ENCODE measurements at regions not wholly inside any gene's neighbourhood (a gene's known extent, or its start where the extent isn't known, plus 50 kb on each side); places are given as distances from the start of the nearest gene placed in this dataset.

DNA sequence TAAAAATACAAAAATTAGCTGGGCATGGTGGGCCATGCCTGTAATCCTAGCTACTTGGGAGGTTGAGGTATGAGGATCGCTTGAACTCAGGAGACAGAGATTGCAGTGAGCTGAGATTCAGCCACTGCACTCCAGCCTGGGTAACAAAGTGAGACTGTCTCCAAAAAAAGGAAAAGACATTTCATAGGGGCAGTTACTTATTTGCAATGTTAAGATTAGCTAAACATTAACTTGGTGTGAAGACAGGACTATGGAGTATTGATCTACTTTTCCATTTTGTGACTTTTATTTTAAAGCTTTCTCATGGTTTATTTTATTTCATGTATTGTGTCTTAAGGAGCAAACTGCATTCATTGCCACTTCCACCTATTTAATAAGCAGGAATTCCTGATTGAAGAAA, 153.0 kb downstream of the UTRN start:
- Histone ChIP-seq H3K9ac (replicated peaks in 1 of 4; ENCODE audit: extremely low read depth in 1 of 4, low read depth in 3 of 4, low read length in 3 of 4) (no peak overlapping the region), H2BK12ac (ENCODE audit: low read depth, low read length) (no peak overlapping the region), H3K27ac (ENCODE audit: low read depth, low read length) (no peak overlapping the region), H3K56ac (replicated peaks; ENCODE audit: insufficient read length, low read depth, low read length) (no peak overlapping the region), H3K18ac (ENCODE audit: extremely low read depth, low read length) (no peak overlapping the region), H3K27me3 (replicated peaks in 1 of 4; ENCODE audit: control insufficient read depth in 3 of 4, extremely low read depth in 1 of 4, insufficient read depth in 3 of 4, low read length in 3 of 4) (no peaks in the 10 kb centered on the region), H2AK5ac (ENCODE audit: low read depth, low read length) (no peak overlapping the region), H4K91ac (replicated peaks; ENCODE audit: insufficient read length, low read length) (no peak overlapping the region), H3K4me2 (ENCODE audit: insufficient read depth in 1 of 2, low read depth in 2 of 2, low read length in 2 of 2) (no peak overlapping the region), H3K4ac (replicated peaks; ENCODE audit: insufficient read length, low read depth, low read length) (no peak overlapping the region), H2BK5ac (ENCODE audit: low read depth, low read length) (no peak overlapping the region), H2BK15ac (ENCODE audit: low read length) (no peak overlapping the region), H2BK20ac (ENCODE audit: low read length) (no peak overlapping the region), H3K9me3 (ENCODE audit: insufficient read depth in 2 of 2, low read depth in 1 of 2, low read length in 1 of 2) (peaks cover 26 to 36% of the 10 kb centered on the region in 2 experiments), H2AFZ (ENCODE audit: low read length) (no peak overlapping the region), H3K79me2 (ENCODE audit: control insufficient read depth in 1 of 2, insufficient read depth in 2 of 2, low read length in 2 of 2) (no peaks in the 10 kb centered on the region), H3K23ac (ENCODE audit: insufficient read length) (no peak overlapping the region), H3K79me1 (ENCODE audit: low read depth, low read length) (no peaks in the 10 kb centered on the region), H4K8ac (ENCODE audit: extremely low read depth, insufficient read depth, low read length) (no peak overlapping the region), H3K23me2 (ENCODE audit: low read depth, low read length) (no peaks in the 10 kb centered on the region), H4K5ac (ENCODE audit: insufficient read length, low read depth, low read length) (no peak overlapping the region), H4K20me1 (replicated peaks in 1 of 2; ENCODE audit: control insufficient read depth in 1 of 2, insufficient read depth in 2 of 2, low read length in 2 of 2) (no peaks in the 10 kb centered on the region), H3K14ac (ENCODE audit: insufficient read length) (no peak overlapping the region), H3K4me3 (ENCODE audit: extremely low read depth in 1 of 4, insufficient read depth in 2 of 4, low read depth in 3 of 4, low read length in 4 of 4) (no peak overlapping the region), H2BK120ac (replicated peaks; ENCODE audit: low read depth, low read length) (no peak overlapping the region), H3K4me1 (replicated peaks in 1 of 4; ENCODE audit: control insufficient read depth in 3 of 4, insufficient read depth in 4 of 4, low read length in 3 of 4) (no peaks in the 10 kb centered on the region), H3K36me3 (ENCODE audit: control insufficient read depth in 2 of 4, insufficient read depth in 4 of 4, low read length in 3 of 4) (peaks cover 2 to 68% (median 37%) of the 10 kb centered on the region in 4 experiments; a peak in 7 of 8 replicates)
- 95% methylated on average over 1 of the region's 1 CpG; no CpG with 5 or more reads in 1 of the 2 experiments for WGBS, 2 experiments (ENCODE audit: extremely low coverage in 1 of 2, insufficient coverage in 1 of 2, insufficient read length in 1 of 2, insufficient replicate concordance in 2 of 2, low coverage in 1 of 2, low lambda C conversion rate in 2 of 2, missing lambda C conversion rate in 1 of 2)
- ChIA-PET POLR2A (ENCODE audit: partially characterized antibody) (no interaction called here), CTCF (ENCODE audit: partially characterized antibody) (no interaction called here)
- no peak for FAIRE-seq
- no peak for DNase-seq (ENCODE audit: low read depth in 1 of 2, low spot score in 2 of 2)
- TF ChIP-seq KDM4A (IDR thresholded peaks at IDR 0.05; ENCODE audit: low read depth, low read length, severe bottlenecking), result no peak
- no peak for TF ChIP-seq TAF1 (IDR thresholded peaks at IDR 0.05; ENCODE audit: low read depth, low read length)
- TF ChIP-seq JUND (IDR thresholded peaks at IDR 0.05; ENCODE audit: low read length), result no peak
- TF ChIP-seq CBX8 (IDR thresholded peaks at IDR 0.05; ENCODE audit: borderline replicate concordance, low read depth, low read length), result no peak
- no peak for TF ChIP-seq POU5F1 (IDR thresholded peaks at IDR 0.05; ENCODE audit: low read depth, low read length)
- TF ChIP-seq TCF12 (IDR thresholded peaks at IDR 0.05; ENCODE audit: low read depth, low read length), result no peak
- TF ChIP-seq PHF8 (conservative IDR thresholded peaks at IDR 0.05; ENCODE audit: low read depth, low read length), result no peak
- no peak for TF ChIP-seq NANOG (IDR thresholded peaks at IDR 0.05; ENCODE audit: insufficient read depth, low read depth, low read length, poor library complexity, severe bottlenecking)
- no peak for TF ChIP-seq YY1 (IDR thresholded peaks at IDR 0.05; ENCODE audit: low read depth, low read length)
- TF ChIP-seq ZNF274 (IDR thresholded peaks at IDR 0.05; ENCODE audit: borderline replicate concordance, extremely low read depth, low read length), result no peak
- no peak for TF ChIP-seq BACH1 (IDR thresholded peaks at IDR 0.05; ENCODE audit: low read length)
- no peak for TF ChIP-seq SIN3A (conservative IDR thresholded peaks at IDR 0.05 in 1 of 2, IDR thresholded peaks at IDR 0.05 in 1 of 2; ENCODE audit: low read depth in 1 of 2, low read length in 2 of 2)

All from H1 (cell line).